Activated naive CD8-positive, alpha-beta T cell treated with anti-CD3 and anti-CD28 coated beads, Interleukin-2, amount 50 U/mL, for 16 hours (primary cell): ENCODE measurements at regions not wholly inside any gene's neighbourhood (a gene's known extent, or its start where the extent isn't known, plus 50 kb on each side); places are given as distances from the start of the nearest gene placed in this dataset.
"Not testable (repeated sequence)": the region's sequence is repeated elsewhere in the genome, so short reads cannot be mapped to it uniquely, and the experiment has no call there.

Experiments
- DNase-seq: peaks from one replicate; pipeline ENCODE4 v3.0.0-alpha.2; 2020; ENCODE audit warnings: low read depth, low spot score

DNA sequence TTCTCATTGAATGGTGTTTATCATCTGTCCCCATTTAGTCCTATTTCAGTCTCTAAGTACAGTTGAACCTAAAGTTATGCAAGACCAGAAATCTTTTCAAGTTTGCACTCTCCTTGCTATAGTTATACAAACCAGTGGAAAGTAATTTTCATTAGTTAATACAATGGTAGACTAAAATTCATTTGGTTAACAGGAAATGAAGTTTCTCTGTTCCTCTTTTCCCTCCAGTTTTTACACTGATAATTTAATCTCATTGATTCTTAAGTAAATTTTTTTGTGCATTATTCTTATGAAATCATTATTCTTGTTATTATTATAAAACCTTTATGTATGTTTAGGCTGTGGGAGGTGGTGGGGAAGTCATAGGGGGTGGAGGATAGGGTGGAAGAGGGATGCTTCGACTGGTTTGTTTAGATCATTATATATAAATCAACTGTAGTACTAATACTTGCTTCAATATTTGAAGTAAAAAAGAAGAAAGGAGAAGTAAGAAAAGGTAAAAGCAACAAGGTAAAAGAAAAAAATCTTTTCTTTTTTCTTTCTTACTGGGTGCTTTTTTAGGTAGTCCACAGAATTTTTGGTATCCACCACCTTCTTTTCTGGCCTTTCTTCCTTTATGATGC, 104.1 kb downstream of the GPR85 start:
- DNase-seq: no peak

DNA sequence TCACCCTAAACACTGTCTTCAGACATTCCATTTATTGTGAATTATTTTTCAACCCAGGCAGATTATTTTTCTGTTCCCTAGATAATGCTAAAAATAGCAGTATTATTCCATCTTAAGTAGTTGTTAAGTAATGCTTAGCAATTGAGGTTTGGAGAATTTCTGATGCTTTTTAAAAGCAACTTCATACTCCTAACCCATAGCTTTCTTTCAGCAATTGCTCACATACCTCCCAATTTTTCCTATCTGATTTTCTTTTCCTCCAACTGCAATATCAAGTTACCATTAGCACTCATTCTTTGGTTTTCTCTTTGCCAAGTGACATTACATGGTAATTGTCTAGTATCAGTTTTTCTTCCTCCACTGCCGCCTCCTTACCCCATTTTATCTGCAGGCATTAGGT, 104.7 kb downstream of the GPR85 start:
- DNase-seq: no peak

DNA sequence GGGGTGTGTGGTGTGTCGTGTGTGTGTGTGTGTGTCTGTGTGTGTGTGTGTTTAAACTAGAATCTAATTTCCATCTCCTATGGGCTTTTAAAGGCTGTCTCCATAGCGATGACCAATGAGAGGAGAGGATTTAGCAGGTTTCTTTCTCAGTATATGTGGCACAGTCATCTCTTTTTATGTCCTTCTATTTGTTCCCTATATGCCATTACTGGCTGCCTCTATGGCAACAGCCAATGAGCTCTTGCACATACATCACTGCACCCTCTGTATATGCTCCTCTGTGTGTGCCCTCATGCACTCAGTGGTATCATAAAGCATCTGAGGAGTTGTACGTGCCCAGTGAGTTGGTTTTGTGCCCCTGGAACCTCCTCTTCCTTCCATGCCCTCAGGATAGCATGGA, 107.6 kb downstream of the GPR85 start:
- not testable (repeated sequence) for DNase-seq

DNA sequence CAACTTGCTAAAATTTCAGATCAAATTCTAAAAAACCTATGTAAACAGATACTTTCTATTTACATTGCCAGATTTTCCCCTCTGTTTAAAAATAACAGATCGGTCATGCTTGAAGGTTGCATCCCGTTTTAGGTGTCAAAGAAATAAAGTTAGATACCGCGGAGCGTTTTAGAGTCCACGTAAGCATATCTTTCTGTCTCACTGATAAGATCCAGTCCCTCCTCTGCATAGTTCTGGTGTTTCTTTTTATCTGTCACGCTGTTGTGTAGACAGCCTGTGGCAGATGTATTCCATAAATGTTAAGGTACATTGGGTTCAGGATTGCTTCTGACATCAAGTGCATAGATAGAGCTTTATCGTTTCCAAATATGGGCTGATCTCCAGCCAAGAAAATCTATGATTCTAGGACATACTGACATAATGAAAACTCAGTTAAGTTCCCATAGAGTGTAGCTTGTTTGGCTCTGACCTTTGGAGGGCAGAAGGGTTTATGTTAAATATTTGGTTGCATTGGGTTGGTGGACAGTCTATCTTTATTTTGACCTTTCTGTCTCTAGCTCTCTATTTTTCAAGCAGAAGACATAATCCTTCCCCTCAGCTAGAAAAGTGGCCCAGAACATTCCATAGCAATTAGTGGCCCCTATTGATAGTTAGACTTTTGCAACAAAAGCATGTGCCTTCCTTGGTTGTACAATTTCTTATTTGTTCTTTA, 109.2 kb downstream of the GPR85 start:
- DNase-seq: not testable (repeated sequence)

DNA sequence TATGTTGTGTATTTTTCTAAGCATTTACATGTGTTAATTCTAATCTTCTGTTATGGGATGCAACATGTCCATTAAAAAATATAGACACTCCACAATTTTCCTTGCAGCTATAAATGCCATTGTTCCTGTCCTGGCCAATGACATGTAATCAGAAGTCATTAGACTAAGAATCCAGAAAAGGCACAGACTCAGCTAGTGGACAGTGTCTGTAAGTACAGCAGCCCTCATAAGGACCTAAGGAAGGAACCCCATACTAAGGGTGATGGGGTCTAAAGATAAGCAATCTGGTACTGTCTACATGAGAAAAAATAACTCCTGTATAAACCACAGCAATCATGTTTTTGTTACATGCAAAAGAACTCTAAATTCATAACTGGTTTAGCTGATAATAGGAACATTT, 115.9 kb downstream of the GPR85 start:
- no peak for DNase-seq

DNA sequence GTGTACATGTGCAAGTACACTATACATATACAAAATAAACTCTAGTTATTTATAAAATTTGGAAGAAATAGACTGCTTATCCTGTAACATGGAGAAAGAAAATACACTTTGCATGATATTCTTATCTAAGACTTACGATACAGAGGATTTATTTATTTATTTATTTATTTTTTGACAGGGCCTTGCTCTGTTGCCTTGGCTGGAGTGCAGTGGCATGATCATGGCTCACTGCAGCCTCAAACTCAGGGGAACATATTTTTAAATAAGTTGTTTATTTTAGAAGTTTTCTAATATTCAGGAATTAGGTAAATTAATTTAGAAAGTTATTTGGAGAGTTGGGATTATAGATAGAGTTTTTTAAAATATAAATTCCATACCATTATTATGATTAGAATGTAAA, 116.7 kb downstream of the GPR85 start:
- no peak for DNase-seq

DNA sequence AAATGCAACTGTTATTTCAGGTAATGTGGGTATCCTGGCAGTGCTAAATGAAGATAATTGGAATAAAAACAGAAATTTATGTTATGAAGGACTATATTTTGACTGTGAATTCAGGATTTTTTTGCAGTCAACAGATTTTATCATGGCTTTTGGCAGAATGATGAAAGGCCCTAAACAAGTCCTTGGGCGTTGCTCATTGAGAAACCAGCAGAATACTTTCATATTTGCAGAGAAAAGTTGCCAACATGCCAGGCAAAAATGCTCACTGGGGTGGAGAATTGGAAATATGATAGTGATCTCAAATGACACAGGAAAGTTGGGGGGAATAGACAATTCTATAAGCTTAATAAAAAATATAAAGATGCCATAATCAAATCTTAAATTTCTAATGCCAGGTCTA, 121.1 kb downstream of the GPR85 start:
- DNase-seq: no peak

DNA sequence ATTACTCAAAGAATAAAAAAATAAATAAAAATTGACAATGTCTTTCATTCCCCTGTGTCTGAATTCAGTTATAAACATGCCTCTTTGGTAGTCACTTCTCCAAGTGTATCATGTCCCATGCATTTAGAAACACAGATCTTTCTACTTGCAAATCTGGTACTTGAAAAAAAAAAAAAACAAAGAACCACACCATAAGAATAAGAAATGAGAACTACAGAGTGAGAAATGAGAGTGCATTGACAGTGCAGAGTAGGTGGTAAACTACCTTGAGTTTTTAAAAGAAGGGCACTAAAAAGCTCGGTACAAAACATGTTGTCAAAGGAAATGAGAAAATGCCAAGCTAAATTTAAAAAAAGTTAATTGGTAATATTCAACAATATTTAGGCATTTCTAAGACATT, 123.0 kb downstream of the GPR85 start:
- DNase-seq: no peak

DNA sequence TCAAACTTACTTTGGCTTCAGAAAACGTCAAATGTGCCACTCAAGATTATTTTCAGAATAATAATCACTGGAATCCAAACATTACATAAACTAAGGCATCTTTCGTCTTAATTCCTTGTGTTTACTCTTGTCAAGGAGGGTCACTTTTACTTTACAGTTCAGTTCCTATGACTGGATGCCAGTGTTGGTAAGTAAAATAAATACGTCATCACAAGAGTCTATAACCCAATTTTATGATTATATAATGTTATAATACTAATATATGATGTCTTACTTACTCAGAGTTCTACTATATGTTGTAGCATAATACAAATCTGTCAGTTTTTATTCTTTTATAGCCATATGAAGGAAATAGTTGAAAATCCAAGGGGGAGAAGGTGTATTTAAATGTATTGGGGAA, 123.8 kb downstream of the GPR85 start:
- no peak for DNase-seq

DNA sequence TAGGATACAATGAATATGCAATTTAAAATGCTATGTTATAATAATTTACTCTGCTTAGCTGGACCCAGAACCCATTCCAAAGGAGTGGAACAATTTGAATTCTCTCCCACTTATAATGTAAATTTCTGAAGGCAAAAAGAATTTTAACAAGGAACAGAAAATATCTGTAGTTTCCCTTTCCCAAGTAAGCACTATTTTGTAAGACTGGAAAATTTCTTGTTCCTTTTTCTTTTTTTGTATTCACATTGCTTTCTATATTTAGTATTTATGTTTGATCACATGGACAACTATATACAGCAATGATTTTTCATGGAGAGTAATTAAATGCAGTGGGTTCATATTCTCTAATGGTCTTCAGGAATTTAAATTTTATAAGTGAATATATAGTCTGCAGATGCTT, 127.4 kb downstream of the GPR85 start:
- no peak for DNase-seq

DNA sequence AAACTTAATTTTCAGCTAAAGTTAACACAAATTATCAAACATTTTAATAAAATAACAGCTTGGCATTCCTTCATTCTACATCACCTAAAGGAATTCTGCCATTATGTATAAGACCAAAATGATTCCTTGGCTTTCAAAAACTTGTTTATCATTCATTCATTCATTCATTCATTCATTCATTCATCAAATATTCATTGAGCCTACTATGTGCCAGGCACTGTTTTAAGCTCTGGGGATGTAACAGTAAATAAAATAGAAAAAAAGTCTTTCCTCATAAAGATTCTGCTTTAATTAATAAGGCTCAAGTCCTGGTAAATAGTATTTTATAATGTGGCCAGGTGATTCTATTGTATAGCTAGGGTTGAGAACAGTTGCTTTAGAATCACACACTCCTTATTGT, 127.9 kb downstream of the GPR85 start:
- DNase-seq: no peak

DNA sequence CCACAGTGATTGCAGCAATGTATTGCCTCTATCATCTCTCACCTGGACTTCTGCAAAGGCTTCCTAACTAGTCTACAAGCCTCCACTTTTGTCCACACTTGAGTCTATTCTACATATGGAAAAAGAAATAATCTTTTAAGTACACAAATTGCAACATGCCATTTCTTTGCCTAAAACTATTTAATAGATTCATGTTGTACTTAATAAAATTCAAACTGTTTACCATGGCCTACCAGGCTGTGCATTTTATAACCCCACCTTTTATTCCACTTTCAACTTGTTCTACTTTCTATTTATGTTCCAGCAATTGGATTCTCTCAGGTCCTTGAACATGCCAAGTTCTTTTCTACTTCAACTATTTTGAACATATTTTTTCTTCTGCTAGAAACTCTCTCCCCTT, 128.7 kb downstream of the GPR85 start:
- DNase-seq: no peak

DNA sequence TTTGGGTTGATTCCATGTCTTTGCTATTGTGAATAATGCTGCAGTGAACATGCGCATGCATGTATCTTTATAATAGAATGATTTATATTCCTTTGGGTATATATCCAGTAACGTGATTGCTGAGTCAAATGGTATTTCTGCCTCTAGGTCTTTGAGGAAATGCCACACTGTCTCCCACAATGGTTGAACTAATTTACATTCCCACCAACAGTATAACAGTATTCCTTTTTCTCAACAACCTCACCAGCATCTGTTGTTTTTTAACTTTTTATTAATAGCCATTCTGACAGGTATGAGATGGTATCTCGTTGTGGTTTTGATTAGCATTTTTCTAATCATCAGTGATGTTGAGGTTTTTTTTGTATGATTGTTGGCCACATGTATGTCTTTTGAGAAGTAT, 133.6 kb downstream of the GPR85 start:
- not testable (repeated sequence) for DNase-seq

DNA sequence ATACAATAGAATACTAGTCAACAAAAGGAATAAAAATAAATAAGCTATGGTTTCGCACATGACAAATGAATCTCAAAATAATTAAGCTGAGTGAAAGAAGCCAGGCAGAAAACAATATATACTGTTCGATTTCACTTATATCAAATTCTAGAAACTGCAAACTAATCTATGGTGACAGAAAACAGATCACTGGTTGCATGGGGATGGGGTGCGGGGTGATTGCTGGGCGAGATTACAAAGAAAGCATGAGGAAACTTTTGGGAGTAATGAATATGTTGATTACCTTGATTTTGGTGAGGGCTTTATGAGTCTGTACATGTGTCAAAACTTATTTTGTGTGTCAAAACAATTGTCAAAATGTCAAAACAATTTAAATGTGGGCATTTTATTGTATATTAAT, 135.6 kb downstream of the GPR85 start:
- no peak for DNase-seq

DNA sequence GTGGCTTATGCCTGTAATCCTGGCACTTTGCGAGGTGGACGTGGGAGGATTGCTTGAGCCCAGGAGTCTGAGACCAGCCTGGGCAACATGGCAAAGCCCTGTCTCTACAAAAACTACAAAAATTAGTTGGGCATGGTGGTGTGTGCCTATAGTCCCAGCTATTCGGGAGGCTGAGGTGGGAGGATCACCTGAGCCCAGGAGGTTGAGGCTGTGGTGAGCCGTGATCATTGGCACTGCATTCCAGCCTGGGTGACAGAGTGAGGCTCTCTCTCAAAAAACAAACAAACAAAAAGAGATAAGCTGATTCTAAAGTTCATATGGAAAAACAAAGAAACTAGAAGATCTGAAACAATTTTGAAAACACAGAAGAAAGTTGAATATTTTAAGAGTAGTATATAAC, 136.9 kb downstream of the GPR85 start:
- not testable (repeated sequence) for DNase-seq

DNA sequence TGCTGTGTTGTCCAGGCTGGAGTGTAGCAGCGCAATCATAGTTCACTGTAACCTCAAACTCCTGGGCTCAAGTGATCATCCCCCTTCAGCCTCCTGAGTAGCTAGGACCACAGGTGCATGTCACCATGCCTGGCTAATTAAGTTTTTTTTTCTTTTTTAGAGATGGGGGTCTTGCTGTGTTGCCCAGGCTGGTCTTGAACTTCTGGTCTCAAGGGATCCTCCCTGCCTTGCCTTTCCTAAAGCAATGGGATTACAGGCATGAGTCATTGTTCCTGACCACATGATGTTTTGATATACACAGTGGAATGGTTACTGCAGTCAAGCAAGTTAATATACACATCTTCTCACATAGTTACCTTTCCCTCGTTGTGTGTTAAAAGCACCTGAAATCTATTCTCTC, 140.3 kb downstream of the GPR85 start:
- DNase-seq: no peak

DNA sequence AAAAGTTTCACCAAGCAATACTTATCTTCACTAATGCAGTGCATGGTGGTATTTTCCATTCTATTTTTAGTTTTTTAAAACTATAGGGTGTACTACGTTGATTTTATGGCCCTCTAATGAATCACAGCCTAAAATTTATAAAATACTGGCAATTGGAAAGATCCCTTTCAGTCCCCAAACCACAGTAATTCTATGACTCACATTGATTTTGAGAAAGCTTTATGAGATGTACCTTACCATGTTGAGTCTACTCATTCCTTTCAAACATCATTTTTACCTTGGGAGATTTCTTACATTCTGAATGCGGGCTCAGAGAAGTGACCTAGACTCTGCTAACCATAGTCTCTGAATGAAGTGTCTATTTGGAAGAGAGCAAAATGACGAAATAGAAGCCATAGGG, 141.6 kb downstream of the GPR85 start:
- no peak for DNase-seq

DNA sequence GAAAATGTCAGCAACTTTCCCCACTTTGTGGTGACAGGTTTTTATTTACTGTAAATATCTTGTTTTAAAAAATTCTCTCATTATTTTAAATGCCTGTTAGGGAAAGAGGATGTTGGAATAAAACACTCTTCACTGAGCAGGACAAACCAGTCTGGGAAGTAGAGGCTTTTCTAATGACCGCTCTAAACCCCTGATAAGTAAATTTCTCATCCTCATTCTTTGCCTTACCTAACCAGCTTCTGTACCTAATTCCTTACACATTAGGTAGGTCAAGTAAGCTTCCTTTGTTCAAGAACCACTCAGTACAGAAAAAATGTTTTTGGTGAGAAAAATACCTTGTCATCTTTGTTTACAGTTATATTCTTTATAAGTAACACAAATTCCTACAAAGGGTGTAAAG, 143.6 kb downstream of the GPR85 start:
- no peak for DNase-seq

DNA sequence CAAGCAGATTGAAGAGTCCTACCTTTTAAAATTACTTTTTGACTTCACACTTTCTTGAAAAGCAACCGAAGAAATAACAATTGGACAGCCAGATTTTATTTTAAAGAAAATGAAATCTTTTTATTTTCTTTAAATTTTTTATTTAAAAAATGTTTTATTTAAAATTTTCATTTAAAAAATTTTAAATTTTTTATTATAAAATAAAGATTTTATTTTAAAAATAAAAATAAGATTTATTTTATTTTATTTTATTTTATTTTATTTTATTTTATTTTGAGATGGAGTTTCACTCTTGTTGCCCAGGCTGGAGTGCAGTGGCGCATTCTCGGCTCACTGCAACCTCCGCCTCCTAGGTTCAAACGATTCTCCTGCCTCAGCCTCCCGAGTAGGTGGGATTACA, 144.5 kb downstream of the GPR85 start:
- not testable (repeated sequence) for DNase-seq

DNA sequence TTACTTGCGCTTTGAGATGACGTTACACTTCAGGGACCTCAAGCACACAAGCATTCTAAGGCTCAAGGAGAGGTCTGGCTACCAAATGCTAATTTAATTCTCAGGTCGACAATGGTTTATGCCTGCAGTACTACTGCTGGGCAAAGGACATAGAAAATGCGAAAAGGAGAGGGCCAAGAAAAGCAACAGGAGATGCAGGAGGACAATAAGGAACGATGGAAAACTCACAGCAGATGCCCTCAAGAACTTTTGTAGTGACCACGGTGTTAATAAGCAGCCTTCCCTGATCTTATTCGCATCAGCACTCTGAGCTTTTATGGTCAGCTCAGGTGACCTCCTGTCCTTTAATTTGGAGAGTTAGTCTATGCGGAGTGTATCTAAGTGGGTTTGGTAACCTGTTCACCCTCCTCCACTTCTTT, 146.3 kb downstream of the GPR85 start:
- no peak for DNase-seq

DNA sequence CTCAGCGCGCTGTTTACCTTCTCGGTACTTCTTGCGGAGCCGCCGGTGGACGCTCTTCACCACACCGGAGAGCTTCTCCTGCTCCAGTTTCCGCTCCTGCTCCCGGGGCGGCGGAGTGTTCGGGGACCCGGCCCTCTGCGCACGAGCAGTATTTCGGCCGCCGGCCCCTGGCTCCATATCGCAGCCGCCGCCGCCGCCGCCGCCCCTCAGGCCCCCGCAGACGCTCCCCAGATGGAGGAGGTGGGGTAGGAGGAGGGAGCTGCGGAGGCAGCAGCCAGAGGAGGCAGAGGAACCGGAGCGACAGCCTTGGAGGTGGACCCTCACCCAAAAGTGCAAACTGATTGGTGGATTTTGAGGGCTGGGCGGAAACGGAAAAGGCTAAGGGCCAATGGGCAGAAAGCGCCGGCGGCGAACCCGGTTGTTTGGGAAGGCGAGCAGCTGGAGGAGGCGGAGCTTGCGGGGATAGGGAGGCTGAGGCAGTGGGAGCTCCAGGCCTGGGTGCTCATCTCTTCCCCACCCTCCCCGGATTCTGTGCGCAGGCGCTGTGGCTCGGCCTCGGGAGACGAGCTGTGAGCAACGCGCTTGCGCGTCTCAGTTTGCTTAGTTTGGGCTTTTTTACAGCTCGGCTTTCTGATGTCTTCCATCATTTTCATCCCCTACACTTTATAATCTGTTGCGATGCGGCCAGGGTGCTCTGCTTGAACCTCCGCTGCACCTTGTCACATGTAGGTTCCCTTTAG, 146.9 kb downstream of the GPR85 start:
- DNase-seq: peak; percentile 100

DNA sequence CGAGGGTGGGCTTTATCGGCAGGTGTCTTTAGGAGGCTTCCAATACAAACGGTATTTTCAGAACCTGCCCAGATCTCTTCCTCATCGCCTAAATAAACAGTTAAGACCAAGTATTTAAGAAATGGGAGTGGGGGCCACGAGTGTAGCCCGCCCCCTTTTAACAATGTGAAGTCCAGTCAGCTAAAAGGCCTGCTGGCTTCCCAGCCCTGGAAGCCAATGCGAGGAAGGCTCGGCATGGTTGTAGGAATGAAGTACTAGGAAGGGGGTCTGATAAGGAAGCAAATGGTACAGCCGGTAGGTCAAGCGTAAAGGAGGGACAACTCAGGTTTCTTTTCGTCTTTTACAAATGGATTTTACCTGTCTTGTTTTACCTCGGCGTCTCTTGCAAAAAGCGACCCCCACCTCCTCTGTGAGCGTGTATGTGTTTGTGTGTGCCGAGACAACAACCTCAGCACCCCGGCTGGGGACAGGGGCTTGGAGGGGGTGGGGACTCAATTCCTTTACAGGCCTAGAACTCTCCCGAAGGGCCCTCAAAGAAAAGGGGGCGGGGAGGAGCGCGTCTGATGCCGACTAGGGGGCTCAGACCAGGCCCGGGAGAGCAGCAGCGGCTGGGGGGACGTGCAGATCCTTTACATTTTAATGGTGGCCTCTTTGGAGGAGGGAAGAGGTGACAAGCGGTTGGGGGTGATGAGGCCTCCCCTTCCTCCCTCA, 147.6 kb downstream of the GPR85 start:
- peak; percentile 2 for DNase-seq
